GM12875 (cell line): ENCODE measurements at regions not wholly inside any gene's neighbourhood (a gene's known extent, or its start where the extent isn't known, plus 50 kb on each side); places are given as distances from the start of the nearest gene placed in this dataset.

Experiments
- H3K4me3 ChIP-seq: one replicate; pipeline ENCODE4 v1.5.1; 2011; ENCODE audit warnings: low read depth, low read length, control low read depth
- TF ChIP-seq, protein P1 (sequence below): IDR thresholded peaks from 2 replicates; pipeline ENCODE4 v1.5.1; 2011; ENCODE audit warnings: low read depth, mild to moderate bottlenecking, control low read depth, inconsistent platforms, low read length, moderate library complexity, borderline replicate concordance; ENCODE audit not compliant: insufficient read depth

DNA sequence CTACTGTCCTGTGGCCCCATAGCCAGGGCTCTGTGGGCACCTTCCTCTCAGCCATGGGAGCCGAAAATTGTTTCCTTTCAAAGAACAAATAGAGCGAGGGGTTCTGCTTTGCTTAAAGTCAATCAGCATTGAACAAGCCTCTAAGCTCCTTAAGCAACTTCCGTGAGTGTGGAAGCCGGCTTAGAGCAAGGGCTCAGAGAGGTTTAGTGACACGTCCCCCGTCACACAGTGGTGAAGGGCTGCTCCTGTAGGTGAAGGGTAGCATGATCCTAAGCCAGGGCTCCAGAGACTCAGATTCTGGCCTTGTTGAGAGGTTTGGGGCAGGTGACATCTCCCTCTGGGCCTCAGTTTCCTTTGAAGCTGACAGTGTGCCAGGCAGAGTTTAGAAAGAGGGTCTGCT is 94.0 kb upstream of the WNT4 start:
- no peak overlapping the region for H3K4me3 ChIP-seq
- TF ChIP-seq, protein P1, sequence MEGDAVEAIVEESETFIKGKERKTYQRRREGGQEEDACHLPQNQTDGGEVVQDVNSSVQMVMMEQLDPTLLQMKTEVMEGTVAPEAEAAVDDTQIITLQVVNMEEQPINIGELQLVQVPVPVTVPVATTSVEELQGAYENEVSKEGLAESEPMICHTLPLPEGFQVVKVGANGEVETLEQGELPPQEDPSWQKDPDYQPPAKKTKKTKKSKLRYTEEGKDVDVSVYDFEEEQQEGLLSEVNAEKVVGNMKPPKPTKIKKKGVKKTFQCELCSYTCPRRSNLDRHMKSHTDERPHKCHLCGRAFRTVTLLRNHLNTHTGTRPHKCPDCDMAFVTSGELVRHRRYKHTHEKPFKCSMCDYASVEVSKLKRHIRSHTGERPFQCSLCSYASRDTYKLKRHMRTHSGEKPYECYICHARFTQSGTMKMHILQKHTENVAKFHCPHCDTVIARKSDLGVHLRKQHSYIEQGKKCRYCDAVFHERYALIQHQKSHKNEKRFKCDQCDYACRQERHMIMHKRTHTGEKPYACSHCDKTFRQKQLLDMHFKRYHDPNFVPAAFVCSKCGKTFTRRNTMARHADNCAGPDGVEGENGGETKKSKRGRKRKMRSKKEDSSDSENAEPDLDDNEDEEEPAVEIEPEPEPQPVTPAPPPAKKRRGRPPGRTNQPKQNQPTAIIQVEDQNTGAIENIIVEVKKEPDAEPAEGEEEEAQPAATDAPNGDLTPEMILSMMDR: no peak

DNA sequence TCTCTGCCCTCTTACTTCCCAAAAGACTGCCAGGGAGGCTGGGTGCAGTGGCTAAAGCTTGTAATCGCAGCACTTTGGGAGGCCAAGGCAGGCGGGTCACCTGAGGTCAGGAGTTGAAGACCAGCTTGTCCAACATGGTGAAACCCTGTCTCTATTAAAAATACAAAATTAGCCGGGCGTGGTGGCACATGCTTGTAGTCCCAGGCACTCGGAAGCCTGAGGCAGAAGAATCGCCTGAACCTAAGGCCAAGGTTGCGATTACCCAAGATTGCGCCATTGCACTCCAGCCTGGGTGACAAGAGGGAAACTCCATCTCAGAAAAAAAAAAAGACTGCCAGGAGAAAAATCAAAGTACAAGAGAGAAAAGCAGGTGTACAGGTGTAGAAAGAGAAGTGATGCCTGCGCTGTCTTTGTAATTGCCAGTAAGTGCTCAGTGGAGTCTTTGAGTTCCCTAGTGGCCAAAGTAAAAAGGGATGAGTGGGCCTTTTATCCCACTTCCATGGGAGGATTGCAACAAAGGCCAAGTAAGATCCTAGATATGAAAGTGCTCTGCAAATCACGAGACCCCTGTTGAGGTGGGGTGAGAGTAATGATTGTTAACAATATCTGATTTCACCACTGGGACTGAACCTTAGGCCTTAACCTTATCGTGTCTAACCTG is 94.7 kb upstream of the WNT4 start:
- no peak overlapping the region for H3K4me3 ChIP-seq
- TF ChIP-seq, protein P1: no peak

DNA sequence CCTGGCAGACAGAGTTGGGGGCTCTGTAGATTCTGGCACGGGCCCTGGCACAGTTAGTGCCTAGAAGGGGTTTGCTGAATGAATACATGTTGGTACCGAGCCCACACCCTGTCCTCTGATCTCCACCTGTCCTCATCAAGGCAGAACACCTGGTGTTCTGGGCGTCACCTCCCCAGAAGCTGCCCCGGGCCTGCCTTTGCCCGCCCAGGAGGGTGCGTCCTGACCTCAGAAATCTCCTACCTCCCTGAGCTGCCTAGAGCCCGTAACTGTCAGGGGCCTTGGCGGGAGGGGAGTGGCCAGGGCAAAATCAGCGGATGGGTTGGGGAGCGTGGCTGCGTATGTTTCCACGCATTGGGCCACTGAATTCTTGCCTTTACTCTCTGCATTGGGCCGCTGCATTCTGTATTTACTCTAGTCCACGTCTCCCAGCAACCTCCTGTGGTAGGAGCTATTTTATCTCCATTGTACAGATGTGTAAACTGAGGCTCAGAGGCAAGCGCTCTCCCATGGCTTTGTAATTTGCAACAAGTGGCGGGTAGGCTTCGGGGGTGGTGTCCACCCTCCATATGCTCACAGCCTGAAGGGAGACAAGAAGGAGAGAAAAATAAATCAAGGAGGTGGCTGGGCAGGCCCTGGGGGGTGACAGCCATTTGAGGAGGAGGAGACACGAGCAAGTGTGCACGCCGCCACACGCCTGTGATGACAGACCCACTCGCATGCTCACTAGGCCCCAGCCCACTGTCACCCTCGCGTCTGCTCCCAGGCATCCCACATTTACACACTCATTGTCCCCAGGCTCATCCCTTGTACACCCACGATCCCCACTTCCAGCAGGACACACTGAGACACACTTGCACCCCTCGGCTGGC is 95.7 kb upstream of the WNT4 start:
- H3K4me3 ChIP-seq: no peak overlapping the region
- TF ChIP-seq, protein P1: no peak

DNA sequence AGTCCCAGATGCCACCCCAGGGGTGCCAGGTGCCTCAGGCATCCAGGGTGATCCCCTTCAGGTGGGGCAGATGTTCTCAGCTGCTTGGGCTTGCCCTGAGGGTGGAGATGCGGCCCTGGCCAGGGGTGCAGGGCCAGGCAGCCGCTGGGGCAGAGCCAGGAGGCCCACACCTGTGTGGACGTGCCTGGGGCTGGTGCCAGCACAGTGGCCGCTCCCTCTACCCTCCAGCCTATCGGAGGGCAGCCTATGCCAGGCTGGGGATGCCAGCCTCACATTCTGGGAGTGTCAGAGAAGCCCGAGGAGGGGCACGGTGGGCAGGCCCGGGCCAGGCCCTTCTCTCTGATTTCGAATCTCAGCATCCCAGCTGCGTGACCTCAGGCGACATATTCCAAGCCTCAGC is 96.5 kb upstream of the WNT4 start:
- no peak overlapping the region for H3K4me3 ChIP-seq
- TF ChIP-seq, protein P1: no peak

DNA sequence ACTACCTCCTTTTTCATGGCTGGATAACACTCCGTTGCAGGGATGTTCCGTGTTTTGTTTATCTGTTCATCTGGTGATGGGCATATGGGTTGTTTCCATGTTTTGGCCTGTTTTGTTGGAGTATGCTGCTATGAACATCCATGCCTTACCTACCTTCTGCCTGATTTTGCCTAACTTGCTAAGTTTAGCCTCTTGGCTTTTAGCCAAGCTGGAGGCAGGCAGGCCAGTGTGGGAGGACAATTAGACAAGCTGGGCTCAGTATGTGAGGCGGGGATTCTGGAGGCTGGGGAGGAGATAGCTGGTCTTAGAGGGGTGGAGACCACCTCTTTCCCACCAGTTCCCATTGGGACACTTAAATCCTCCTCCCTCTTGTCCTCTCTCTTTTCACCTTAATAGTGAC is 98.4 kb upstream of the WNT4 start:
- no peak overlapping the region for H3K4me3 ChIP-seq
- TF ChIP-seq, protein P1: no peak

DNA sequence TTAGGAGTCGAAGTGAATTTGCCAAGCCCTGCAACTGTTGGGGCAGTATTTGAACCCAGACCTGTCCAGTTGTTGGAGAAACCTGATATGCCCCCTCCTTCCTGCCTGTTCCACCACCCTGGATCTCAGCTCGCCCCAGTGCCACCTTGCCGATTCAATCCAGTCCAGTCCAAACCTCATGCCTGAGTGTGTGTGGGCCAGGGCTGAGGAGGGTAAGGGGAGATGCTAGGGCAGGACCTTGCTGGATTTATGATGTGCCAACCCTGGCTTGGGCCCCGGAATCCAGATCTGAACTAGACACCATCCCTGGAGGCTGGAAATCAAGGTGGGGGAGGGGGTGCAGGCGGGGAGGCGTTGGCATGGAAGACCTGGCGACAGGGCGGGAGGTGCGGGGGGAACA is 98.9 kb upstream of the WNT4 start:
- H3K4me3 ChIP-seq: no peak overlapping the region
- TF ChIP-seq, protein P1: no peak
